Muscle layer of duodenum (tissue), 2 donors: ENCODE measurements at regions not wholly inside any gene's neighbourhood (a gene's known extent, or its start where the extent isn't known, plus 50 kb on each side); places are given as distances from the start of the nearest gene placed in this dataset.
A peak's percentile ranks its signal among the peaks of the same experiment; 100 is the strongest.
"Not testable (repeated sequence)": the region's sequence is repeated elsewhere in the genome, so short reads cannot be mapped to it uniquely, and the experiment has no call there.

Source experiments
- H3K27ac ChIP-seq: one replicate; pipeline ENCODE4 v1.7.0; 2013; ENCODE audit warnings: mild to moderate bottlenecking, low read length
- H3K27me3 ChIP-seq: one replicate; pipeline ENCODE4 v1.7.0; 2013; ENCODE audit warnings: low read depth, mild to moderate bottlenecking, control low read depth, low read length
- H3K36me3 ChIP-seq, 2 donors: one replicate each; pipeline ENCODE4 v1.7.0; 2013; ENCODE audit warnings: low read length in 2 of 2, control low read depth in 1 of 2, mild to moderate bottlenecking in 1 of 2; ENCODE audit not compliant: insufficient read depth in 2 of 2, control insufficient read depth in 1 of 2
- H3K4me1 ChIP-seq, 2 donors: one replicate each; pipeline ENCODE4 v1.7.0; 2013; ENCODE audit warnings: low read length in 2 of 2, mild to moderate bottlenecking in 2 of 2, control low read depth in 1 of 2, moderate library complexity in 1 of 2; ENCODE audit not compliant: insufficient read depth in 2 of 2, control insufficient read depth in 1 of 2
- H3K4me3 ChIP-seq, 2 donors: one replicate each; pipeline ENCODE4 v1.7.0; 2013; ENCODE audit warnings: low read length in 2 of 2, low read depth in 1 of 2, mild to moderate bottlenecking in 1 of 2
- H3K9me3 ChIP-seq, 2 donors: one replicate each; pipeline ENCODE4 v1.7.0; 2013; ENCODE audit warnings: low read length in 2 of 2, control low read depth in 1 of 2, mild to moderate bottlenecking in 1 of 2; ENCODE audit not compliant: control insufficient read depth in 1 of 2
- donor health status: healthy.

- H3K4me1 ChIP-seq: peaks cover 0 to 12% of the 10 kb centered on the region in 2 donors
- peaks cover 4% of the 10 kb centered on the region for H3K27me3 ChIP-seq
- no peak overlapping the region for H3K27ac ChIP-seq
- no peaks in the 10 kb centered on the region for H3K36me3 ChIP-seq
- no peak overlapping the region for H3K4me3 ChIP-seq
- H3K9me3 ChIP-seq: no peaks in the 10 kb centered on the region
Measured at GRCh38 chr3:87796137-87796842, 262.5 kb downstream of the CGGBP1 start.

- Histone ChIP-seq H3K4me1 (peaks cover 0 to 12% of the 10 kb centered on the region in 2 donors), H3K9me3 (no peaks in the 10 kb centered on the region), H3K27ac (no peak overlapping the region), H3K27me3 (peaks cover 4% of the 10 kb centered on the region), H3K36me3 (no peaks in the 10 kb centered on the region), H3K4me3 (no peak overlapping the region)
Measured at GRCh38 chr3:87795701-87796100, 263.1 kb downstream of the CGGBP1 start.

- H3K9me3 ChIP-seq: peaks cover 0 to 3% of the 10 kb centered on the region in 2 donors
- H3K27ac ChIP-seq: no peak overlapping the region
- peaks cover 4% of the 10 kb centered on the region for H3K27me3 ChIP-seq
- H3K4me1 ChIP-seq: peaks cover 0 to 12% of the 10 kb centered on the region in 2 donors
- H3K4me3 ChIP-seq: peak overlapping the region; percentile 41 to 66
- H3K36me3 ChIP-seq: no peaks in the 10 kb centered on the region
Measured at GRCh38 chr3:87793337-87793877, 265.4 kb downstream of the CGGBP1 start.

DNA sequence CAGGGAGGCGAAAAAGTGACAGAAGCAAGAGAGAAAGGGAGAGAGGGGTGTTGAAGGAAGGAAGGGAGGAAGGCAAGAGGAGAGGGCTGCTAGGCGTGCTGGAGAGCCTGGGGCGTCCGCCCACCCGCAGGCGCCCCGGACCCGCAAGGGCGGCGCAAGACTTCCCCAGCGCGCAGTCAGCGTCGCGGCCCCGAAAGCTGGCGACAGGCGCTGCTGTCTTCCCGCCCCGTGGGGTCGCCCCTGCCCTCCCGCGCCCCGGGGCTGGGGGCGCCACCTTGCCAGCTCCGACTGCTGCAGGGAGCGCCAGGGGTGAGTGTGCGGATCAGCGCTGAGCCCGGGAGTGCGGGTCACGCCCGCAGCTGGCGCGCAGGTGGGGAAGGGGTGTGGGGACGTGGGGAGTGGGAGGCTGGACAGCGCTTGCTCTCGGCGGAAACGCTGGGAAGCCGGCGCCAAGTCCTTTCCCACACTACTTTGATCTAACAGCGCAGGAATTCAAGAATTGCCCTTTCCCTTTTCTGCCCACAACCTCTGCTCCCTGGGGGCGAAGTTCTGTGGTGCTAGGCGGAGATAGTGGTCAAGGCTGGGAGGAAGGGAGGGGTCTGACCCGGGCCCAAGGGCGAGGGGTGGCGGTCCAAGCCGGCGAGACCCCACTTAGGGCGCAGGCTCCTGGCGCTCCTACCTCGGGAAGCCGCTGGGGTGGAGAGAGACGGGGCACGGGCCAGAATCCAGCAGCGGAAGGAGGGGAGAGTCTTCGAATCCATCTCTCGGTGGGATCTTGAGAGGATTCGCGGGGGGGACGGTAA is 266.1 kb downstream of the CGGBP1 start, which contains the start of gene HTR1F:
Gene HTR1F (plus strand): TSS at position 173 of the 803 bp plus-strand sequence.
- H3K4me3 ChIP-seq: peak within 1 kb of the TSS; percentile 41 to 66
- no peaks in the 10 kb centered on the region for H3K36me3 ChIP-seq
- H3K4me1 ChIP-seq: peaks cover 0 to 12% of the 10 kb centered on the region in 2 donors
- peaks cover 4% of the 10 kb centered on the region for H3K27me3 ChIP-seq
- no peak within 1 kb of the TSS for H3K27ac ChIP-seq
- H3K9me3 ChIP-seq: peaks cover 0 to 3% of the 10 kb centered on the region in 2 donors

- Histone ChIP-seq H3K27me3 (peaks cover 4% of the 10 kb centered on the region), H3K4me1 (peaks cover 0 to 12% of the 10 kb centered on the region in 2 donors), H3K27ac (no peak overlapping the region), H3K9me3 (peaks cover 0 to 3% of the 10 kb centered on the region in 2 donors), H3K4me3 (peak overlapping the region; percentile 41 to 66), H3K36me3 (no peaks in the 10 kb centered on the region)
Measured at GRCh38 chr3:87792198-87792533, 266.6 kb downstream of the CGGBP1 start.

- peaks cover 0 to 12% of the 10 kb centered on the region in 2 donors for H3K4me1 ChIP-seq
- H3K36me3 ChIP-seq: no peaks in the 10 kb centered on the region
- no peak overlapping the region for H3K27ac ChIP-seq
- H3K4me3 ChIP-seq: peak overlapping the region; percentile 41 to 66
- peaks cover 4% of the 10 kb centered on the region for H3K27me3 ChIP-seq
- H3K9me3 ChIP-seq: peaks cover 0 to 3% of the 10 kb centered on the region in 2 donors
Measured at GRCh38 chr3:87791248-87792027, 267.4 kb downstream of the CGGBP1 start.

DNA sequence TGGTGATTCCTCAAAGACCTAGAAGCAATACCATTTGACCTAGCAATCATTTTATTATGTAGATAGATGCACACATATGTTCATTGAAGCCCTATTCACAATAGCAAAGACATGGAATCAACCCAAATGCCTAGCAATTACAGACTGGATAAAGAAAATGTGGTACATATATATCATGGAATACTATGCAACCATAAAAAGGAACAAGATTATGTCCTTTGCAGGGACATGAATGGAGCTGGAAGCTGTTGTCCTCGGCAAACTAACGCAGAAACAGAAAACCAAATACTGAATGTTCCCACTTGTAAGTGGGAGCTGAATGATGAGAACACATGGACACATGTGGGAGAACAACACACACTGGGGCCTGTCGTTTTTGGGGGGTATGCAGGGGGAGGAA is 269.8 kb downstream of the CGGBP1 start:
- not testable (repeated sequence) for H3K36me3 ChIP-seq, H3K27ac ChIP-seq, H3K9me3 ChIP-seq, H3K4me3 ChIP-seq, H3K27me3 ChIP-seq
- peaks cover 0 to 12% of the 10 kb centered on the region in 2 donors for H3K4me1 ChIP-seq

- Histone ChIP-seq H3K27me3 (peaks cover 4% of the 10 kb centered on the region), H3K4me3 (no peak overlapping the region), H3K36me3 (no peaks in the 10 kb centered on the region), H3K27ac (no peak overlapping the region), H3K4me1 (peaks cover 0 to 12% of the 10 kb centered on the region in 2 donors), H3K9me3 (peaks cover 0 to 3% of the 10 kb centered on the region in 2 donors)
Measured at GRCh38 chr3:87788516-87788915, 270.3 kb downstream of the CGGBP1 start.

- H3K9me3 ChIP-seq: no peaks in the 10 kb centered on the region
- no peaks in the 10 kb centered on the region for H3K4me1 ChIP-seq
- H3K4me3 ChIP-seq: no peak overlapping the region
- H3K27me3 ChIP-seq: no peaks in the 10 kb centered on the region
- H3K27ac ChIP-seq: no peak overlapping the region
- H3K36me3 ChIP-seq: no peaks in the 10 kb centered on the region
Measured at GRCh38 chr3:87780811-87781210, 278.0 kb downstream of the CGGBP1 start.

DNA sequence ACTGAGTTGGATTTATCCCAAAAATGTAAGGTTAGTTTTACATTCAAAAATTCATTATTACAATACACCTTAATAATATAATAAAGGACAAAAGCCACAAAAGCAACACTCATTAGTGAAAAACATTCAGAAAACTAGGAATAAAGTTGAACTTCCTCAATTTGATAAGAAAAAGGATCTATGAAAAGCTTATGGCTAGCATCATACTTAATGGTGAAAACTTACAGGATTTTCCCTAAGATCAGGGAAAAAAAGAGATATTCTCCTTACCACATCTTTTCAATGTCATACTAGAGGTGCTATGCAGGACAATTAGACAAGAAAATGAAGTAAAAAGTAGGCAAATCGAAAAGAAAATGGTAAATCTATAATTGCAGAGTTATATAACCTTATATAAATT is 279.9 kb downstream of the CGGBP1 start:
- Histone ChIP-seq H3K27me3 (no peaks in the 10 kb centered on the region), H3K27ac (no peak overlapping the region), H3K9me3 (no peaks in the 10 kb centered on the region), H3K4me1 (no peaks in the 10 kb centered on the region), H3K36me3 (no peaks in the 10 kb centered on the region), H3K4me3 (no peak overlapping the region)
